ENCODE measurements at regions not wholly inside any gene's neighbourhood (a gene's known extent, or its start where the extent isn't known, plus 50 kb on each side); places are given as distances from the start of the nearest gene placed in this dataset.

GRCh38 chr3:31135546-31135945 lies 241.1 kb upstream of the GADL1 start:
- POLR2A ChIA-PET = no interaction called here
- H3K9me3 ChIP-seq (ENCODE audit: low read length) = no peaks in the 10 kb centered on the region

More at GRCh38 chr3:31135546-31135945, 241.1 kb upstream of the GADL1 start:
- no peaks in the 10 kb centered on the region for H4K20me1 ChIP-seq (ENCODE audit: insufficient read depth, low read length)
- H3K36me3 ChIP-seq (replicated peaks in 1 of 2; ENCODE audit: control insufficient read depth in 1 of 2, insufficient read depth in 2 of 2, low read length in 2 of 2) = no peaks in the 10 kb centered on the region
- no peaks in the 10 kb centered on the region for H3K27me3 ChIP-seq (ENCODE audit: control insufficient read depth in 1 of 2, insufficient read depth in 2 of 2, low read length in 2 of 2)
- no peak overlapping the region for H3K27ac ChIP-seq (ENCODE audit: extremely low read length, insufficient read depth, low read length)
- BruUV-seq (replicated peaks) = no TSS peak
- H3K4me3 ChIP-seq (replicated peaks in 1 of 3; ENCODE audit: insufficient read depth in 1 of 3, low read depth in 2 of 3, low read length in 3 of 3) = no peak overlapping the region
- ATAC-seq = no peak
- no peak overlapping the region for H2AFZ ChIP-seq (ENCODE audit: low read length)
- no peak for TF ChIP-seq ETV5 (CRISPR knock-in tag; IDR thresholded peaks at IDR 0.05; ENCODE audit: borderline replicate concordance)
- no peak for TF ChIP-seq STAT6 (CRISPR knock-in tag; IDR thresholded peaks at IDR 0.05; ENCODE audit: borderline replicate concordance)
- peak; percentile 50 to 83 for TF ChIP-seq MAFK (conservative IDR thresholded peaks at IDR 0.05 in 1 of 2, IDR thresholded peaks at IDR 0.05 in 1 of 2; ENCODE audit: low read length in 2 of 2)
- no peak for TF ChIP-seq ZNF552 (CRISPR knock-in tag; IDR thresholded peaks at IDR 0.05; ENCODE audit: borderline replicate concordance)
- no peak for TF ChIP-seq ZNF670 (CRISPR knock-in tag; IDR thresholded peaks at IDR 0.05; ENCODE audit: borderline replicate concordance)
- TF ChIP-seq AHR (CRISPR knock-in tag; IDR thresholded peaks at IDR 0.05) = no peak
- no peak for TF ChIP-seq PBX2 (CRISPR knock-in tag; IDR thresholded peaks at IDR 0.05)
- TF ChIP-seq MAFF (IDR thresholded peaks at IDR 0.05; ENCODE audit: low read depth, low read length) = peak; percentile 68
- TF ChIP-seq ZNF337 (CRISPR knock-in tag; IDR thresholded peaks at IDR 0.05; ENCODE audit: borderline replicate concordance, low read depth) = no peak
- H3K9ac ChIP-seq (ENCODE audit: insufficient read depth, low read depth, low read length) = no peak overlapping the region
- no peak for DNase-seq (ENCODE audit: low spot score)
- in situ Hi-C loops (cut with HindIII; ENCODE audit: extremely low pct_ligation_motif_present, low pct_unique_long_range_greater_than_20kb) = loop anchor here (25.0 kb wide), 1 partner anchor 1123 kb away; no protein-coding TSS in a partner anchor
- intact Hi-C loops (cut with micrococcal nuclease; ENCODE audit: unreplicated experiment) = no loop called here
- H3K79me2 ChIP-seq (ENCODE audit: insufficient read depth, low read length) = no peaks in the 10 kb centered on the region
- WGBS (ENCODE audit: low lambda C conversion rate) = 43% methylated on average over 3 of the region's 3 CpGs
- no peak for FAIRE-seq
- CTCF ChIA-PET (ENCODE audit: low intra/inter-chr PET ratio, low total read pairs) = no interaction called here
- H3K4me1 ChIP-seq (ENCODE audit: insufficient read depth, low read length) = no peaks in the 10 kb centered on the region; the same call in 1 of the 2 replicates
- no peak overlapping the region for H3K4me2 ChIP-seq (ENCODE audit: low read depth, low read length)

All from HepG2 (cell line).